Gastroesophageal sphincter (tissue), 3 donors: ENCODE measurements at regions not wholly inside any gene's neighbourhood (a gene's known extent, or its start where the extent isn't known, plus 50 kb on each side); places are given as distances from the start of the nearest gene placed in this dataset.

Experiments used
- CTCF ChIP-seq, 4 experiments: fragments of 200-600 bp in 2 of 4; fragments of 450-650 bp in 2 of 4; sonication (generic) in 1 of 4; IDR thresholded peaks; one replicate each; pipeline ENCODE4 v1.5.1; 2017 to 2019; ENCODE audit warnings: antibody characterized with exemption in 4 of 4, mild to moderate bottlenecking in 2 of 4, moderate library complexity in 2 of 4
- EP300 ChIP-seq: sonication (generic); formaldehyde crosslinking; IDR thresholded peaks from one replicate; pipeline ENCODE4 v1.6.1; 2017; ENCODE audit warnings: antibody characterized with exemption, mild to moderate bottlenecking
- POLR2A ChIP-seq, 2 donors: fragments of 450-650 bp; IDR thresholded peaks; one replicate each; pipeline ENCODE4 v1.6.1; 2017; ENCODE audit warnings: antibody characterized with exemption in 2 of 2, mild to moderate bottlenecking in 2 of 2, moderate library complexity in 1 of 2
- POLR2AphosphoS5 ChIP-seq: sonication (generic); formaldehyde crosslinking; IDR thresholded peaks from one replicate; pipeline ENCODE4 v1.6.1; 2017; ENCODE audit warnings: antibody characterized with exemption

- no peak for TF ChIP-seq CTCF (IDR thresholded peaks at IDR 0.05)
- TF ChIP-seq POLR2A (IDR thresholded peaks at IDR 0.05): no peak
- no peak for TF ChIP-seq EP300
- no peak for TF ChIP-seq POLR2AphosphoS5
Measured at GRCh38 chr12:126897102-126897501, 1369.9 kb upstream of the TMEM132C start.
